ENCODE measurements at regions not wholly inside any gene's neighbourhood (a gene's known extent, or its start where the extent isn't known, plus 50 kb on each side); places are given as distances from the start of the nearest gene placed in this dataset.

DNA sequence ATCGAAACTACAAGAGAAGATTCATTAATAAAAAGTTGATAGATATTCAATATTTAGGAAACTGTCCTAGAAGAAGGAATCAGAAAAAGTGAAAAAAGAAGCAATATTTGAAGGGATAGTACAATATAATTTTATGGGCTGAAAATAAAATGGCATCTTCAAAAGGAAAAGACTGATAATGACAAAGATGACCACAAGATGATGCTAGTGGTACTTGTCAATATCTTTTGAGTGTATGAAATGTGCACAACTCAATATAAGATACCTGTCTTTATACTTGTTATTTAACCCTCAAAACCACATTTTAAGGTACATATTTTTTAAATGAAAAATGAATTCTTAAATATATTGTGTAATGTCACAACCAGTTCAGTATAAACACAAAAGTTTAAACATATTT, 1059.6 kb upstream of the RAG2 start:
- TF ChIP-seq, protein P1, sequence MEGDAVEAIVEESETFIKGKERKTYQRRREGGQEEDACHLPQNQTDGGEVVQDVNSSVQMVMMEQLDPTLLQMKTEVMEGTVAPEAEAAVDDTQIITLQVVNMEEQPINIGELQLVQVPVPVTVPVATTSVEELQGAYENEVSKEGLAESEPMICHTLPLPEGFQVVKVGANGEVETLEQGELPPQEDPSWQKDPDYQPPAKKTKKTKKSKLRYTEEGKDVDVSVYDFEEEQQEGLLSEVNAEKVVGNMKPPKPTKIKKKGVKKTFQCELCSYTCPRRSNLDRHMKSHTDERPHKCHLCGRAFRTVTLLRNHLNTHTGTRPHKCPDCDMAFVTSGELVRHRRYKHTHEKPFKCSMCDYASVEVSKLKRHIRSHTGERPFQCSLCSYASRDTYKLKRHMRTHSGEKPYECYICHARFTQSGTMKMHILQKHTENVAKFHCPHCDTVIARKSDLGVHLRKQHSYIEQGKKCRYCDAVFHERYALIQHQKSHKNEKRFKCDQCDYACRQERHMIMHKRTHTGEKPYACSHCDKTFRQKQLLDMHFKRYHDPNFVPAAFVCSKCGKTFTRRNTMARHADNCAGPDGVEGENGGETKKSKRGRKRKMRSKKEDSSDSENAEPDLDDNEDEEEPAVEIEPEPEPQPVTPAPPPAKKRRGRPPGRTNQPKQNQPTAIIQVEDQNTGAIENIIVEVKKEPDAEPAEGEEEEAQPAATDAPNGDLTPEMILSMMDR (IDR thresholded peaks at IDR 0.05 in 8 of 11, conservative IDR thresholded peaks at IDR 0.05 in 3 of 11) = no peak
- no peak for TF ChIP-seq POLR2A (IDR thresholded peaks at IDR 0.05)

Measured in spleen (tissue), 7 donors.